ENCODE measurements at regions not wholly inside any gene's neighbourhood (a gene's known extent, or its start where the extent isn't known, plus 50 kb on each side); places are given as distances from the start of the nearest gene placed in this dataset.
"Not testable (repeated sequence)": the region's sequence is repeated elsewhere in the genome, so short reads cannot be mapped to it uniquely, and the experiment has no call there.

GRCh38 chr11:97703851-97704250 lies 1314.0 kb downstream of the JRKL start:
- Histone ChIP-seq H2AFZ (ENCODE audit: low read length) (no peak overlapping the region), H3K4me2 (ENCODE audit: insufficient read depth, low read length) (no peak overlapping the region), H3K36me3 (ENCODE audit: insufficient read depth, low read length) (no peaks in the 10 kb centered on the region), H3K79me2 (ENCODE audit: insufficient read depth, low read length) (no peaks in the 10 kb centered on the region), H3K9me3 (ENCODE audit: low read depth, low read length) (no peaks in the 10 kb centered on the region), H3K4me1 (ENCODE audit: insufficient read depth, low read length) (no peaks in the 10 kb centered on the region), H3K27me3 (ENCODE audit: insufficient read depth, low read length) (no peaks in the 10 kb centered on the region), H4K20me1 (ENCODE audit: insufficient read depth, low read length) (no peaks in the 10 kb centered on the region), H3K4me3 (ENCODE audit: insufficient read depth, low read length) (no peak overlapping the region), H3K27ac (ENCODE audit: low read depth, low read length) (no peak overlapping the region)
- TF ChIP-seq CTCF (IDR thresholded peaks at IDR 0.05; ENCODE audit: extremely low read depth, low read depth, low read length): no peak
- no peak for DNase-seq (ENCODE audit: insufficient read length, low spot score, missing footprints)

GRCh38 chr11:97705441-97705840 lies 1315.3 kb upstream of the CNTN5 start:
- H4K20me1 ChIP-seq (ENCODE audit: insufficient read depth, low read length); H2AFZ ChIP-seq (ENCODE audit: low read length); H3K27me3 ChIP-seq (ENCODE audit: insufficient read depth, low read length); H3K4me3 ChIP-seq (ENCODE audit: insufficient read depth, low read length); H3K36me3 ChIP-seq (ENCODE audit: insufficient read depth, low read length); DNase-seq (ENCODE audit: insufficient read length, low spot score, missing footprints); H3K27ac ChIP-seq (ENCODE audit: low read depth, low read length); H3K9me3 ChIP-seq (ENCODE audit: low read depth, low read length); H3K79me2 ChIP-seq (ENCODE audit: insufficient read depth, low read length); H3K4me2 ChIP-seq (ENCODE audit: insufficient read depth, low read length); H3K4me1 ChIP-seq (ENCODE audit: insufficient read depth, low read length): not testable (repeated sequence)

- H3K4me3 ChIP-seq (ENCODE audit: insufficient read depth, low read length): no peak overlapping the region
- no peaks in the 10 kb centered on the region for H3K9me3 ChIP-seq (ENCODE audit: low read depth, low read length)
- DNase-seq (ENCODE audit: insufficient read length, low spot score, missing footprints): no peak
- no peaks in the 10 kb centered on the region for H3K27me3 ChIP-seq (ENCODE audit: insufficient read depth, low read length)
- peaks cover 7% of the 10 kb centered on the region for H3K4me1 ChIP-seq (ENCODE audit: insufficient read depth, low read length)
- H3K36me3 ChIP-seq (ENCODE audit: insufficient read depth, low read length): no peaks in the 10 kb centered on the region
- no peaks in the 10 kb centered on the region for H4K20me1 ChIP-seq (ENCODE audit: insufficient read depth, low read length)
- no peak for TF ChIP-seq CTCF (IDR thresholded peaks at IDR 0.05; ENCODE audit: extremely low read depth, low read depth, low read length)
- H3K4me2 ChIP-seq (ENCODE audit: insufficient read depth, low read length): no peak overlapping the region
- no peak overlapping the region for H3K27ac ChIP-seq (ENCODE audit: low read depth, low read length)
- no peak overlapping the region for H2AFZ ChIP-seq (ENCODE audit: low read length)
- H3K79me2 ChIP-seq (ENCODE audit: insufficient read depth, low read length): no peaks in the 10 kb centered on the region
These were observed 1302.8 kb upstream of the CNTN5 start for GRCh38 chr11:97717922-97718321.

- no peaks in the 10 kb centered on the region for H3K79me2 ChIP-seq (ENCODE audit: insufficient read depth, low read length)
- no peaks in the 10 kb centered on the region for H4K20me1 ChIP-seq (ENCODE audit: insufficient read depth, low read length)
- DNase-seq (ENCODE audit: insufficient read length, low spot score, missing footprints): peak; percentile 71
- no peak overlapping the region for H2AFZ ChIP-seq (ENCODE audit: low read length)
- H3K4me2 ChIP-seq (ENCODE audit: insufficient read depth, low read length): no peak overlapping the region
- TF ChIP-seq CTCF (IDR thresholded peaks at IDR 0.05; ENCODE audit: extremely low read depth, low read depth, low read length): no peak
- no peak overlapping the region for H3K4me3 ChIP-seq (ENCODE audit: insufficient read depth, low read length)
- H3K9me3 ChIP-seq (ENCODE audit: low read depth, low read length): no peaks in the 10 kb centered on the region
- H3K27me3 ChIP-seq (ENCODE audit: insufficient read depth, low read length): no peaks in the 10 kb centered on the region
- H3K27ac ChIP-seq (ENCODE audit: low read depth, low read length): no peak overlapping the region
- H3K36me3 ChIP-seq (ENCODE audit: insufficient read depth, low read length): no peaks in the 10 kb centered on the region
- H3K4me1 ChIP-seq (ENCODE audit: insufficient read depth, low read length): peaks cover 7% of the 10 kb centered on the region
These were observed 1298.7 kb upstream of the CNTN5 start for GRCh38 chr11:97722065-97722464.

Measured in osteoblast (primary cell).